Liver (tissue), 3 donors: ENCODE measurements at regions not wholly inside any gene's neighbourhood (a gene's known extent, or its start where the extent isn't known, plus 50 kb on each side); places are given as distances from the start of the nearest gene placed in this dataset.

Source experiments
- EGR1 ChIP-seq, 2 donors: IDR thresholded peaks; 2 replicates each; pipeline ENCODE4 v1.6.1; 2016 to 2018; ENCODE audit warnings: antibody characterized with exemption in 2 of 2, low read depth in 2 of 2
- FOXA1 ChIP-seq: IDR thresholded peaks from 2 replicates; pipeline ENCODE4 v1.6.1; 2016; ENCODE audit warnings: antibody characterized with exemption
- GABPA ChIP-seq, 2 donors: IDR thresholded peaks in 1 of 2; conservative IDR thresholded peaks in 1 of 2; 2 replicates each; pipeline ENCODE4 v1.6.1; 2016; ENCODE audit warnings: antibody characterized with exemption in 2 of 2, mild to moderate bottlenecking in 1 of 2, moderate library complexity in 1 of 2
- JUND ChIP-seq, 2 donors: IDR thresholded peaks; 2 replicates each; pipeline ENCODE4 v1.6.1; 2016; ENCODE audit warnings: antibody characterized with exemption in 2 of 2
- NR2F2 ChIP-seq: IDR thresholded peaks from 2 replicates; pipeline ENCODE4 v1.6.1; 2016; ENCODE audit warnings: antibody characterized with exemption
- RAD21 ChIP-seq, 2 donors: IDR thresholded peaks; 2 replicates each; pipeline ENCODE4 v1.6.1; 2016; ENCODE audit warnings: antibody characterized with exemption in 2 of 2, mild to moderate bottlenecking in 2 of 2
- RXRA ChIP-seq, 2 donors: IDR thresholded peaks; 2 replicates each; pipeline ENCODE4 v1.6.1; 2017 to 2018; ENCODE audit warnings: antibody characterized with exemption in 2 of 2, mild to moderate bottlenecking in 1 of 2
- YY1 ChIP-seq: IDR thresholded peaks from 2 replicates; pipeline ENCODE4 v1.6.1; 2016; ENCODE audit warnings: antibody characterized with exemption, mild to moderate bottlenecking
- TF ChIP-seq, protein P1 (sequence below): fragments of 150-350 bp; IDR thresholded peaks from 2 replicates; pipeline ENCODE4 v1.5.1; 2017; ENCODE audit warnings: improper control_type of control experiment, low read depth, low read length; ENCODE audit not compliant: missing input control
- TF ChIP-seq, protein P2 (sequence below): IDR thresholded peaks from 2 replicates; pipeline ENCODE4 v1.6.1; 2016; ENCODE audit warnings: antibody characterized with exemption
- TF ChIP-seq, protein P3 (sequence below): IDR thresholded peaks from 2 replicates; pipeline ENCODE4 v1.6.1; 2016; ENCODE audit warnings: antibody characterized with exemption, mild to moderate bottlenecking
- TF ChIP-seq, protein P4 (sequence below): IDR thresholded peaks from 2 replicates; pipeline ENCODE4 v1.6.1; 2016; ENCODE audit warnings: antibody characterized with exemption
- TF ChIP-seq, protein P5 (sequence below): IDR thresholded peaks from 2 replicates; pipeline ENCODE4 v1.6.1; 2016; ENCODE audit warnings: antibody characterized with exemption
- donor health status: healthy.
- donor health status: healthy.

DNA sequence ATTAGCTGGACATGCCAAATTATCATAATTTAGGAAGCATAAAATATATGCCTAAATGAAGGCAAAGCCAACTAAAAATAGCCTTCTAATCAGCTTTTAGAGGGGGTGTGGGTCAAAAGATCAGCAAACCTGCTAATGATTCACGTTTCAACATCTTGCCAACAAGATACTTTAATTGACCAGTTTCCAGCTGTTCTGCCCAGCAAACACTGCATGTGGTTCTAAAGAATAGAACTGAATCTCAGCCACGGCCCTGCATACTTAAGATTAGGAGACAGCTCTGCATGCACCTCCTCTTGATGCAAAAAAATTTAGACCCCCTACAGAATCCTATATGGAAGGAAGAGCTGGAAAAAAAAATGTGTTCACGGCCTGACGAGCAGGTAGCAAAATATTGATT is 500.5 kb downstream of the TBL1XR1 start:
- TF ChIP-seq GABPA (IDR thresholded peaks at IDR 0.05 in 1 of 2, conservative IDR thresholded peaks at IDR 0.05 in 1 of 2) (no peak), RAD21 (IDR thresholded peaks at IDR 0.05) (no peak), JUND (IDR thresholded peaks at IDR 0.05) (no peak), FOXA1 (no peak), EGR1 (IDR thresholded peaks at IDR 0.05; ENCODE audit: low read depth in 2 of 2) (no peak), YY1 (no peak), RXRA (IDR thresholded peaks at IDR 0.05) (no peak), NR2F2 (no peak)
- TF ChIP-seq, protein P1, sequence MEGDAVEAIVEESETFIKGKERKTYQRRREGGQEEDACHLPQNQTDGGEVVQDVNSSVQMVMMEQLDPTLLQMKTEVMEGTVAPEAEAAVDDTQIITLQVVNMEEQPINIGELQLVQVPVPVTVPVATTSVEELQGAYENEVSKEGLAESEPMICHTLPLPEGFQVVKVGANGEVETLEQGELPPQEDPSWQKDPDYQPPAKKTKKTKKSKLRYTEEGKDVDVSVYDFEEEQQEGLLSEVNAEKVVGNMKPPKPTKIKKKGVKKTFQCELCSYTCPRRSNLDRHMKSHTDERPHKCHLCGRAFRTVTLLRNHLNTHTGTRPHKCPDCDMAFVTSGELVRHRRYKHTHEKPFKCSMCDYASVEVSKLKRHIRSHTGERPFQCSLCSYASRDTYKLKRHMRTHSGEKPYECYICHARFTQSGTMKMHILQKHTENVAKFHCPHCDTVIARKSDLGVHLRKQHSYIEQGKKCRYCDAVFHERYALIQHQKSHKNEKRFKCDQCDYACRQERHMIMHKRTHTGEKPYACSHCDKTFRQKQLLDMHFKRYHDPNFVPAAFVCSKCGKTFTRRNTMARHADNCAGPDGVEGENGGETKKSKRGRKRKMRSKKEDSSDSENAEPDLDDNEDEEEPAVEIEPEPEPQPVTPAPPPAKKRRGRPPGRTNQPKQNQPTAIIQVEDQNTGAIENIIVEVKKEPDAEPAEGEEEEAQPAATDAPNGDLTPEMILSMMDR = no peak
- TF ChIP-seq, protein P2, sequence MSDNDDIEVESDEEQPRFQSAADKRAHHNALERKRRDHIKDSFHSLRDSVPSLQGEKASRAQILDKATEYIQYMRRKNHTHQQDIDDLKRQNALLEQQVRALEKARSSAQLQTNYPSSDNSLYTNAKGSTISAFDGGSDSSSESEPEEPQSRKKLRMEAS = no peak
- TF ChIP-seq, protein P3, sequence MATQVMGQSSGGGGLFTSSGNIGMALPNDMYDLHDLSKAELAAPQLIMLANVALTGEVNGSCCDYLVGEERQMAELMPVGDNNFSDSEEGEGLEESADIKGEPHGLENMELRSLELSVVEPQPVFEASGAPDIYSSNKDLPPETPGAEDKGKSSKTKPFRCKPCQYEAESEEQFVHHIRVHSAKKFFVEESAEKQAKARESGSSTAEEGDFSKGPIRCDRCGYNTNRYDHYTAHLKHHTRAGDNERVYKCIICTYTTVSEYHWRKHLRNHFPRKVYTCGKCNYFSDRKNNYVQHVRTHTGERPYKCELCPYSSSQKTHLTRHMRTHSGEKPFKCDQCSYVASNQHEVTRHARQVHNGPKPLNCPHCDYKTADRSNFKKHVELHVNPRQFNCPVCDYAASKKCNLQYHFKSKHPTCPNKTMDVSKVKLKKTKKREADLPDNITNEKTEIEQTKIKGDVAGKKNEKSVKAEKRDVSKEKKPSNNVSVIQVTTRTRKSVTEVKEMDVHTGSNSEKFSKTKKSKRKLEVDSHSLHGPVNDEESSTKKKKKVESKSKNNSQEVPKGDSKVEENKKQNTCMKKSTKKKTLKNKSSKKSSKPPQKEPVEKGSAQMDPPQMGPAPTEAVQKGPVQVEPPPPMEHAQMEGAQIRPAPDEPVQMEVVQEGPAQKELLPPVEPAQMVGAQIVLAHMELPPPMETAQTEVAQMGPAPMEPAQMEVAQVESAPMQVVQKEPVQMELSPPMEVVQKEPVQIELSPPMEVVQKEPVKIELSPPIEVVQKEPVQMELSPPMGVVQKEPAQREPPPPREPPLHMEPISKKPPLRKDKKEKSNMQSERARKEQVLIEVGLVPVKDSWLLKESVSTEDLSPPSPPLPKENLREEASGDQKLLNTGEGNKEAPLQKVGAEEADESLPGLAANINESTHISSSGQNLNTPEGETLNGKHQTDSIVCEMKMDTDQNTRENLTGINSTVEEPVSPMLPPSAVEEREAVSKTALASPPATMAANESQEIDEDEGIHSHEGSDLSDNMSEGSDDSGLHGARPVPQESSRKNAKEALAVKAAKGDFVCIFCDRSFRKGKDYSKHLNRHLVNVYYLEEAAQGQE = no peak
- TF ChIP-seq, protein P4, sequence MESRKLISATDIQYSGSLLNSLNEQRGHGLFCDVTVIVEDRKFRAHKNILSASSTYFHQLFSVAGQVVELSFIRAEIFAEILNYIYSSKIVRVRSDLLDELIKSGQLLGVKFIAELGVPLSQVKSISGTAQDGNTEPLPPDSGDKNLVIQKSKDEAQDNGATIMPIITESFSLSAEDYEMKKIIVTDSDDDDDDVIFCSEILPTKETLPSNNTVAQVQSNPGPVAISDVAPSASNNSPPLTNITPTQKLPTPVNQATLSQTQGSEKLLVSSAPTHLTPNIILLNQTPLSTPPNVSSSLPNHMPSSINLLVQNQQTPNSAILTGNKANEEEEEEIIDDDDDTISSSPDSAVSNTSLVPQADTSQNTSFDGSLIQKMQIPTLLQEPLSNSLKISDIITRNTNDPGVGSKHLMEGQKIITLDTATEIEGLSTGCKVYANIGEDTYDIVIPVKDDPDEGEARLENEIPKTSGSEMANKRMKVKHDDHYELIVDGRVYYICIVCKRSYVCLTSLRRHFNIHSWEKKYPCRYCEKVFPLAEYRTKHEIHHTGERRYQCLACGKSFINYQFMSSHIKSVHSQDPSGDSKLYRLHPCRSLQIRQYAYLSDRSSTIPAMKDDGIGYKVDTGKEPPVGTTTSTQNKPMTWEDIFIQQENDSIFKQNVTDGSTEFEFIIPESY = no peak
- TF ChIP-seq, protein P5, sequence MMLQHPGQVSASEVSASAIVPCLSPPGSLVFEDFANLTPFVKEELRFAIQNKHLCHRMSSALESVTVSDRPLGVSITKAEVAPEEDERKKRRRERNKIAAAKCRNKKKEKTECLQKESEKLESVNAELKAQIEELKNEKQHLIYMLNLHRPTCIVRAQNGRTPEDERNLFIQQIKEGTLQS = no peak
